ENCODE measurements at regions not wholly inside any gene's neighbourhood (a gene's known extent, or its start where the extent isn't known, plus 50 kb on each side); places are given as distances from the start of the nearest gene placed in this dataset.

GRCh38 chr15:70314688-70315087 lies 217.0 kb upstream of the TLE3 start:
- H3K4me3 ChIP-seq (ENCODE audit: low read depth, low read length), result no peak overlapping the region

- no peak overlapping the region for H3K4me3 ChIP-seq (ENCODE audit: low read depth, low read length)
Measured at GRCh38 chr15:70314018-70314354, 216.3 kb upstream of the TLE3 start.

- no peak overlapping the region for H3K4me3 ChIP-seq (ENCODE audit: low read depth, low read length)
Measured at GRCh38 chr15:70313099-70314017, 215.6 kb upstream of the TLE3 start.

DNA sequence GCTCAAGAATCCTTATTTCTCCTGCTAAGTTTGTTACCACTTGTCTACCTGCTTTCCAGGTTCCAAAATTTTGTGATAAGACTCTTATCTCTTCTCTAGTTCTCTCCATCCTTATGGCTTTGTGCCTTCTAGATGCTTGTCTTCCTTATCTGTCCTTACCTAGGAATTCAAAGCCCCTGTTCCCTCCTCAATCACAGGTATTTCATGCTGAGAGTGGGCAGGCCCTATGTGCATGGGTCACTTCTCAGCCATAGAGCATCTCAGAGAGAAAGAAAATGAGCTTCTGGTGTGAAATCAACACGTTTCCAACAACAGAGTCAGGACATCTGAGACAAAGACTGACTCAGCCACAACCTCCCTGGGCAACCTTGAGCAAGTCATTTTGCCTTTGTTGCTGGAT lies 214.1 kb upstream of the TLE3 start:
- no peak overlapping the region for H3K4me3 ChIP-seq (ENCODE audit: low read depth, low read length)

DNA sequence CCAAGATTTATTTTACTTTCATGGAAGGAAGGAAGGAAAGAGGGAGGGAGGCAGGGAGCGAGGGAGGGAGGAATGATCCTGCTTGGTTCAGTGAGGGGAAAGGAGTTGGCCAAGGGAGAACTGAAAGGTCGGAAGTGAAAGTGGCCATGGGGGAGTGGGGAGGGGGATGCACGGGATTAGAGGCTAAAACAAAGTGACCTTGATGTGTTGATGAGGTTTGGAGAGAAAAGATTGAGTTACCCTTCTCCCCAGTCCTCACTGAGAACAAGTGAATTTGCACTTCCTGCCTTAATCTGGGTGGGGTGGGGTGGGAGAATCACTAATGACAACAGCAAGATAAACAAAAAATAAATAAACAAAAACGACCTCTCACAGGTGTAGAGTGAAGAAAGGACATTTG lies 212.0 kb upstream of the TLE3 start:
- no peak overlapping the region for H3K4me3 ChIP-seq (ENCODE audit: low read depth, low read length)

GRCh38 chr15:70308735-70309434 lies 211.2 kb upstream of the TLE3 start:
- no peak overlapping the region for H3K4me3 ChIP-seq (ENCODE audit: low read depth, low read length)

DNA sequence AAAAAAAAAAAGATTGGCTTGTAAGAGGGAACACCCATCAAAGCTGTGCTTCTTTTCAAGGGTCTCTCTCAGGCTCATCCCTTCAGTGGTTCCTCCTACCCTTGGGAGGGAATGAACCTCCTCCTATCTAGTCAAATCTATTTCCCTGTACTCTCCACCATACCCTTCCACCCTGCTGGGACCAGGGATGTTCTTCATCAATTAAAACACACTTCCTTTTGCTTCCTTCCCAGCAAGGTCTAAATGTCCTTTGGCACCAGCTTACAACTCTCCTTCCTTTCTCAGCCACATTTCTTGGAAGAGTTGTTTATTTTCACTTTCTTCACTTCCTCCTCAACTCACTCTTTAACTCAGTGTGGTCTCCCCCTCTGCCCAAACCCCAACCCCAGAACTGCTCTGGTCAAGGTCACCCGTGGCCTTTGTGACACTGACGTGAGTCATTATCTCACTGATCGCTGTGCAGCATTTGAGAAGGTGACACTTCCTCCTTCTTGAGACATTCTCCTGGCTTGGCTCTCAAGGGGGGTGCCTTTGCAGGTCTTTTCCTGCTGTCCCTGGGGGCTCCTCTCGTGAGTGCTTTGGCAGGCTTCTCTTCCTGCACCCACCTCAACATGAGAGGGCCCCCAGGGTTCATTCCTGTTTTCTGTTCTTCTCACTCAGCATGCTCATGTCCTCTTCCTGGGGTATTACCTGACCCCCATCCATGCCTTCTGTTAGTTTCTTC lies 210.5 kb upstream of the TLE3 start:
- no peak overlapping the region for H3K4me3 ChIP-seq (ENCODE audit: low read depth, low read length)

DNA sequence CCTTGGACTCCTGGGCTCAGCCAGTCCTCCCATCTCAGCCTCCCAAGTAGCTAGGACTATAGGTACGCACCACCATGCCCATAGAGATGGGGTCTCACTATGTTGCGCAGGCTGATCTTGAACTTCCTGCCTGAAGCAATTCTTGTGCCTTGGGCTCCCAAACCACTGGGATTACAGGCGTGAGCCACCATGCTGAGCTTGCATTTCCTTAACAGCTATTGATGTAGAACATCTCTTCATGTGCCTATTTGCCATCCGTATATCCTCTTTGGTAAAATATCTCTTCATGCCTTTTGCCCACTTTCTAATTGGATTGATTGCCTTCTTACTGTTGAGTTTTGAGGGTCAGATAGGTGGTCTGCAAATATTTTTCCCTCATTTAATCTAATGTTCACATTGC lies 208.9 kb upstream of the TLE3 start:
- no peak overlapping the region for H3K4me3 ChIP-seq (ENCODE audit: low read depth, low read length)

DNA sequence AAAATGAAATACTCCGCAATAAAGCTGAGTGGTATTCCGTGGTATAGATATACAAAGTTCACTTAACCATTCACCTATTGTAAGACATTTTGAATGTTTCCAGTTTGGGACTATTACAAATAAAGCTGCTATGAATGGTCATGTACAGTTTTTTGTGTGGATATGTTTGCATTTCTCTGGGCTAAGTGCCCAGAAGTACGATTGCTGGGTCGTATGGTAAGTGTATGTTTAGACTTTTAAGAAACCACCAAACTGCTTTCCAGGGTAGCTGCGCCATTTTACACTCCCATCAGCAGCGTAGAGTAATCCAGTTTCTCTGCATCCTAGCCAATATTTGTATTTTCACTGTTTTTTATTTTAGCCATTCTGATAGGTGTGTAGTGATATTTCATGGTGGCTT lies 208.4 kb upstream of the TLE3 start:
- H3K4me3 ChIP-seq (ENCODE audit: low read depth, low read length), result no peak overlapping the region

- H3K4me3 ChIP-seq (ENCODE audit: low read depth, low read length), result no peak overlapping the region
Measured at GRCh38 chr15:70303981-70304380, 206.3 kb upstream of the TLE3 start.

GRCh38 chr15:70302360-70302759 lies 204.6 kb upstream of the TLE3 start:
- H3K4me3 ChIP-seq (ENCODE audit: low read depth, low read length), result no peak overlapping the region

DNA sequence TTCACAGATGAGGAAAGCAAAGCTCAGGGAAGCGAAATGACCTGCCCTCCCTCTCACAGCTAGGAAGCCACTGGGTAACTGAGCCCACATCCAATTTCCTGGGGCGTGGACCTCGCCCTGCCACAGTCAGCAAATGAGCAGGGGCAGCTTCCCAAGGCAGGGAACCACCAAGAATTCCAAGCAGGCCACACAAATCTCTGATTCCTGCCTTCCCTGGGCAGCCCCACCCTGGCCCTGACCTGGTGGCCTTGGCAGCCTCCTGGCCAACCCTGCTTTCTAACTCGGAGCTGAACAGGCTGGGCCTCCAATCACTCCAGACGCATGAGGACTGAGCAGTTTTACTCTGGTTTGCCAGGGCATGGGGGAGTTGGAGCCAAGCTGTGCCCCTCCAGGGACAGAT lies 203.7 kb upstream of the TLE3 start:
- H3K4me3 ChIP-seq (ENCODE audit: low read depth, low read length), result no peak overlapping the region

DNA sequence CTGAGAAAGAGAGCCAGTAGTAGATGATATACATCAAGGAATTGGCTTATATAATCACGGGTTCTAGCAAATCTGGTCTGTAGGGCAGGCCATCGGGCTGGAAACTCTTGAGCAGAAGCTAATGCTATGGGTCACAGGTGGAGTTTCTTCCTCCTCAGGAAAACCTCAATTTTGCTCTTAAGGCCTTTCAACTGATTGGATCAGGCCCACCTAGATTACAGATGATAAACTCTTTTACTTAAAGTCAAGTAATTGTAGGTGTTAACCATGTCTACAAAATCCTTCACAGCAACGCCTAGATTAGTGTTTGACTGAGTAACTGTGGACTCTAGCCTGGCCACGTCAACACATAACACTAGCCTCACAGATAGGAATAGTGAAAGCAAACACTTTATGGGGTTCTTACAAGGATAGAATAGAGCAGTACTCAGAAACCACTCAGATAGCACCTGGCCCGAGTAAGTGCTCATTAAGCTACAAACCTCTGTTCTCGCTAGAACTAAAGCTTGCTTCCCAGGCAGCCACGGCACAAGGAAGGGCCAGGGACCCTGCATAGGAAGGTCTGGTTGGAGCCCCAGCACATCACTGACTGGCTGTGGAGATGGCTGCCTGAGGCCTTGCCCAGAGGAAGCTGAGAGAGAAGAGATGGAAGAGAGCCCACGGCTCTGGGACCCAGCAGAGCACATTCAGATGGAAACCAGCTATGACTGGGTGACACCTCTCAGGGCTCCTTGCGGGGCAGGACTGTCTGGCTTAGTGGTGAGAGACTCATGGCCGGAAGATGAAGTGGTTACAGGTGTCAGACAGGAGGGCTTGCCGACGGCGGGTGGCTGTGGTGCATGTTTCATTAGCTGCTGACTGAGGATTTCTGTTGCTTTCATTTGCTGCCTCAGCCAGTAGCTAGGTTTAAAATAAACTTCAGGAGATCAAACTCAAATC lies 202.5 kb upstream of the TLE3 start:
- no peak overlapping the region for H3K4me3 ChIP-seq (ENCODE audit: low read depth, low read length)

DNA sequence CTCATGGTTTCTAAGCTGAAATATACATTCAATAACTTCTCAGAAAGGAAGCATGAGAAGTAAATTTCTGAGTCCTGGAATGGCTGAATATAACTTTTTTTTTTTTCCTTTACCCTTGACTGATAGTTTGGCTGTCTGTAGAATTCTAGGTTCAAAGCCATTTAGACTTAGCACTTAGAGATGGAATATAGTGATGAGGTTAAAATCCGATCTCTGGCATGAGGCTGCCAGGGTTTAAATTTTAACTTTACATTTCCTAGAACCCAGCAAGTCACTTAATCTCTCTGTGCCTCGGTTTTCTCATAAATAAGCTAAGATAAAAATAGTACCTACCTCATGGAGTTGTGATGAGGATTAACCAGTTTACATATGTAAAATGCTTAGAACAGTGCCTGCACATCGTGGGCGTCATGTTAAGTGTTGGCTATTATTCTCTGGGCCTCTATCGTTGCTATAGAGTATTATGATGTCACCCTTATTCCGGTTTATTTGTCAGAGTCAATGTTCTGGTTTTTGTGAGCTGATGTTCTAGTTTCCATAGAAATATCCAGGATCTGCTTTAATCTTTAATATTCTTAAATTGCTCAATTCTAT lies 199.8 kb upstream of the TLE3 start:
- H3K4me3 ChIP-seq (ENCODE audit: low read depth, low read length), result no peak overlapping the region

- H3K4me3 ChIP-seq (ENCODE audit: low read depth, low read length), result no peak overlapping the region
Measured at GRCh38 chr15:70294731-70295305, 197.1 kb upstream of the TLE3 start.

GRCh38 chr15:70293591-70294470 lies 196.1 kb upstream of the TLE3 start:
- no peak overlapping the region for H3K4me3 ChIP-seq (ENCODE audit: low read depth, low read length)

GRCh38 chr15:70293138-70293537 lies 195.4 kb upstream of the TLE3 start:
- H3K4me3 ChIP-seq (ENCODE audit: low read depth, low read length), result no peak overlapping the region

GRCh38 chr15:70292076-70292760 lies 194.5 kb upstream of the TLE3 start:
- H3K4me3 ChIP-seq (ENCODE audit: low read depth, low read length), result no peak overlapping the region

Measured in iPS-11a (cell line).